GM18505 (cell line): ENCODE measurements at regions not wholly inside any gene's neighbourhood (a gene's known extent, or its start where the extent isn't known, plus 50 kb on each side); places are given as distances from the start of the nearest gene placed in this dataset.

ENCODE experiments used
- ATAC-seq: cut with Tn5 transposase; IDR thresholded peaks from one replicate; pipeline ENCODE4 v1.9.1; 2021; ENCODE audit not compliant: unreplicated experiment
- POLR2A ChIP-seq: IDR thresholded peaks from 4 replicates; pipeline ENCODE4 v1.6.1; 2011; ENCODE audit warnings: borderline replicate concordance; ENCODE audit not compliant: insufficient read depth, insufficient read length; ENCODE audit errors: extremely low read depth

DNA sequence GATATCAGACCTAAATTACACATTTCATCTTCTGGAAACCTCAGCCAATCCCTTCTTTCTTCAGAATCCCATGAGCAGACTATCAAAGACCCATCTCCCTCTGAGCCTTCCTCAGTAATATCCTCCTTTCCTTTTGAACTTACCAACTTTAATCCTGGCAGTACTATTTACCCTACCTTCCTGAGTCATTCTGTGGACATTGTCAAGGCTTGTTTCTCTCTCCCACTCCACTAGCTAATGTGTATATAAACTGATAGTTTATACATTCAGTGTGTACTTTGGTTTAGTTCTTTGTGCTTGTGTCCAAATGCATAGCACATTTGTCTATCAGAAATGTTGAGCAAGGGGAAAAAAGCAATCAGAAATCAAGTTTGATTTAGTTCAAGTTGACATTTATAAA, 568.3 kb downstream of the CSNK1G3 start:
- ATAC-seq, result no peak
- no peak for TF ChIP-seq POLR2A

DNA sequence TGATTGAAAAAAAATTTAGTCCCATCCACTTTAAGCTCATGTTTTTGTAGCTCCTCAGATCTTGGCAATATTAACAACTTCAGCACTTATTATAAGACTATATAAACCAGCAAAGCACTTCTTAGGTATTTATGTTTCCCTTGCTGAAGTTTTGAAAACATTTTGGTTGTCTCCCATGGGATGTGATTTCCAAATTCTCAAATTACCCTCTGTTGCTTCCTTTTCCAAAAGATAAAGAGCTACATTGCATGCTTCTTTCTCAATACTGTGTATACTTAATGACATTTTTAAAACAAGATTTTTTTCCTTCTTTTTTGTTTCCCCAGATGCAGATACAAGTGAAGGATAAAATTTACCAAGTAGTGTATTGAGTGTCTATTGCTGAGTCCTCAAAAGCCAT, 567.1 kb downstream of the CSNK1G3 start:
- no peak for ATAC-seq
- no peak for TF ChIP-seq POLR2A

GRCh38 chr5:124074500-124074899, 562.5 kb downstream of the CSNK1G3 start:
- TF ChIP-seq POLR2A, result no peak
- ATAC-seq, result no peak

DNA sequence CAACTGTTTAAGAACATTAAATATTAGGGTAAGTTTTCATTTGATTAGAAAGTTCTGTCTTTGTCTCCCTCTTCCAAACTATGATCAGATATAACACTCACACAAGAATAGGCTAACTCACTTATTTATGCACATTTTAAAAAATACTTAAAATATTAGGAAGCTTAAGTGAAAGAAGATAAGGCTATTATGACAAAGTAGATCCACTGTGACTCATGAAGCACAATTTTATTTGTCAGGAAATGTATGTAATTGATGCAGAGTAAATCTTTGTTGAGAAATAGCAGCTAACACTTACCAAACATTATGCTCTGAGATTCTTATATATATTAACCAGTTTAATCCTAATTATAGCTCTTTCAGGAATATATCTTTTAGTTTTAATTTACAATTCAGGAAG, 560.6 kb downstream of the CSNK1G3 start:
- no peak for ATAC-seq
- TF ChIP-seq POLR2A, result no peak

DNA sequence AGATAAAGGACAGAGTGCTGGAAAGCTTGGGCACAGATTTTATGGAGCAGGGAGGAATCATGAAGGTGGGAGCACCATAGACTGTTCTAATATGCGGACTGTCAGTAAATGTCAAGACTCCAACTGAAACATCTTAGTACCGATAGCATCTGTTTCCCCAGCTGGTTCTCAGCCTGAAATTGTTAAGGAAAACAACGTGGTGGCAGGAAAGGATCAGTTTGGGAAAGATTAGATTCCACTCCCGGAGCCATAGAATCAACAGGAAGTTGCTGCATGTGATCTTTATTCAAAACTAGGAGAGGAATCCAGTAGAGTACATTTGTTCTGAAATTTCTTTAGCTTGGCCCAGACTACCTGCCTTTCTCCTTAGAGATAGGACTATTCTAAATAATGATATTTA, 559.1 kb downstream of the CSNK1G3 start:
- no peak for ATAC-seq
- no peak for TF ChIP-seq POLR2A

DNA sequence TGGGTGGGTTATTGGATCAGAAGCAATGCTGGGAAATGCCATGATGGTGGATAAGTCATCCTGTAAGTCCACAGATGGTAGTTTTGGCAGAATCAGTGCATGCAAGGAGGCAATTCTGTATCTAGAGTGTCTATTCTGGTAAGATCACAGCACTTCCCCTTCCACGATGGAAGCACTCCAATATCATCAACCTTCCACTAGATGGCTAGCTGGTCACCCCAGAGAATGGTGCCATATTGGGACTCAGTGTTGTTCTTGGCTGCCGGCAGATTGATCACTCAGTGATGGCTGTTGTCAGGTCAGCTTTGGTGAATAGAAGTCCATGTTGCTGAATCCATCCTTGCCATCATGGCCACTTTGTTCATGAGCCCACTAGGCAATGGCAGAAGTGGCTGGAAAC, 553.5 kb downstream of the CSNK1G3 start:
- no peak for TF ChIP-seq POLR2A
- ATAC-seq, result no peak

GRCh38 chr5:124064956-124065355, 553.0 kb downstream of the CSNK1G3 start:
- ATAC-seq, result no peak
- no peak for TF ChIP-seq POLR2A

DNA sequence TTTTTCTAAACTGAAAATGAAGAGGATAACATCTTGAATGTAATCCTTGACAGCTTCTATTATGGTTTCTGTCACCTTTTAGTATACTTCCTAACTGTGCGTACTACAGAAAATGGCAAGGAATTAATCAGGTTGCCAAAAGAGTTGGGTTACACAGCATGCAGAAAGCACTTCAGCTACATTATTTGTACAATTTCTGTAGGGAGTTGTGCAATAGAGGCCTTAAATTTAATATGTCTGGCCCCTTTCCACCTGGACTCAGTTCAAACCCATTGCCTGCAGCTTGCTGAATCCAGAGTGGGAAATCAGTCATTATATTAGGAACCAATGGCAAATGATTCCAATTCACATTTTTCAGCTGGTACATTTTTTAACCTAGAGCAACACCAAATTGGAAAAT, 549.7 kb downstream of the CSNK1G3 start:
- TF ChIP-seq POLR2A, result no peak
- no peak for ATAC-seq

GRCh38 chr5:124061068-124061430, 549.1 kb downstream of the CSNK1G3 start:
- ATAC-seq, result no peak
- TF ChIP-seq POLR2A, result no peak

GRCh38 chr5:124060413-124061067, 548.6 kb downstream of the CSNK1G3 start:
- TF ChIP-seq POLR2A, result no peak
- ATAC-seq, result no peak

GRCh38 chr5:124060011-124060410, 548.0 kb downstream of the CSNK1G3 start:
- no peak for TF ChIP-seq POLR2A
- ATAC-seq, result no peak

DNA sequence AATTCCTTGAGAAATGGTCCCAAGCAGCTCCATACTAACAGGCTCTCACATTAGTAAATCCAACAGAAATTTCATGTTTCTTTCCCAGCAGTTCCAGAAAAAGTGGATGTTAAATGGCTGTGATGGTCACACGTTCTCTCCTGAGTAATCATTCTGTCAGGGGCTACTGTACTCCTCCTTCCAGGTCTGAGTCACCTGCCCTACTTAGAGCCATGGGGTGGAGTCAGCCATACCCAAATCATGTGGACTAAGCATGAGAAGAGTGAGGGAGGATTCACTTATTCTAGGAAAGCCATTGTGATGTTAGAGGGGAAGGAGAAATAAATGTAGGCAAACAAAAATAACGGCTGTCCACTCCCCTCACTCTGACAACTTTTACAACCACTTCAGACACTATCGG, 547.2 kb downstream of the CSNK1G3 start:
- no peak for TF ChIP-seq POLR2A
- no peak for ATAC-seq

DNA sequence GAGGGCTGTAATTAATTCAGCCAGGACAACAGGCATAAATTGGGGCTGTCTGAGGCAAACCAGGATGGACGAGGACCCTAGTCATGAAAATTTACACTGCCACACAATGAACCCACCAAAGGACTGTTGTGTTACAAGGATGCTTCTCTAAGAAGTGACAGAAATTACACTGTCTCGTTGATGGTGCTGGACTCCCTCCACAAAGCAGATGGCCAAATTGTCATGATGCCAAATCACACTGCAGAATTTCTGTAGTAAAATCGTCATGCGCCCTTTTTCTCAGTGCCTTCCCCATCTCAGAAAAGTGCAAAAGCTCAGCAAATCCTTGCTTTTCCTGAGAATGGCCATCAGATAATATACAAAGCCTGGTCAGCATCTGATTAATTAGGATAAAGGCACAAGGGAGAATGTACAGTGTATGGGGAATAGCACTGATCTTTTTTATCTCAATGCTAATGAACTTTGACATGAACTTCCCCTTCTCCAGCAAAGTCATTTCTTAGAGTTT, 545.8 kb downstream of the CSNK1G3 start:
- no peak for TF ChIP-seq POLR2A
- no peak for ATAC-seq

- ATAC-seq, result peak; percentile 73
- TF ChIP-seq POLR2A, result no peak
These were observed 545.2 kb downstream of the CSNK1G3 start for GRCh38 chr5:124056991-124057723.
